Kidney (tissue), 13 donors: ENCODE measurements at regions not wholly inside any gene's neighbourhood (a gene's known extent, or its start where the extent isn't known, plus 50 kb on each side); places are given as distances from the start of the nearest gene placed in this dataset.

Experiments used
- DNase-seq, 5 donors: peaks; one replicate each; pipeline ENCODE4 v3.0.0-alpha.2; 2013 to 2020
- FAIRE-seq: peaks from 2 replicates; lab custom pipeline; 2012; peaks lifted over from hg19 to GRCh38; lab: Jason Lieb, UNC
- H3K27ac ChIP-seq, 2 donors: one replicate each; pipeline ENCODE4 v1.7.0; 2013; ENCODE audit warnings: low read depth in 2 of 2, low read length in 2 of 2, inconsistent platforms in 1 of 2
- H3K27me3 ChIP-seq: one replicate; pipeline ENCODE4 v1.7.1; 2013; ENCODE audit warnings: low read length, inconsistent platforms; ENCODE audit not compliant: control insufficient read depth, insufficient read depth
- H3K36me3 ChIP-seq, 3 donors: one replicate each; pipeline versions ENCODE4 v1.7.0 to v1.7.1; 2013; ENCODE audit warnings: low read length in 3 of 3, control low read depth in 1 of 3, inconsistent platforms in 1 of 3; ENCODE audit not compliant: insufficient read depth in 3 of 3, control insufficient read depth in 2 of 3
- H3K4me1 ChIP-seq, 3 donors: one replicate each; pipeline versions ENCODE4 v1.7.0 to v1.7.1; 2013; ENCODE audit warnings: low read length in 3 of 3, inconsistent platforms in 1 of 3, low read depth in 1 of 3; ENCODE audit not compliant: control insufficient read depth in 2 of 3, insufficient read depth in 2 of 3
- H3K4me3 ChIP-seq, 3 donors: one replicate each; pipeline versions ENCODE4 v1.7.0 to v1.8.1; 2013; ENCODE audit warnings: low read length in 3 of 3, control low read depth in 1 of 3, inconsistent platforms in 1 of 3
- H3K9ac ChIP-seq, 3 donors: one replicate each; pipeline versions ENCODE4 v1.7.0 to v1.7.1; 2013; ENCODE audit warnings: low read length in 3 of 3, control low read depth in 1 of 3, inconsistent platforms in 1 of 3
- H3K9me3 ChIP-seq, 3 donors: one replicate each; pipeline versions ENCODE4 v1.7.0 to v1.7.1; 2013; ENCODE audit warnings: low read length in 3 of 3, control low read depth in 1 of 3, inconsistent platforms in 1 of 3; ENCODE audit not compliant: control insufficient read depth in 2 of 3, insufficient read depth in 1 of 3
- intact Hi-C: fragments of 100-400 bp; cut with DNase I; formaldehyde crosslinking; loops from one replicate; pipeline ENCODE4 v1.11.1; 2022
- TF ChIP-seq, protein P1 (sequence below): IDR thresholded peaks from 3 replicates; pipeline ENCODE4 v1.5.1; 2012; ENCODE audit warnings: mild to moderate bottlenecking, moderate library complexity, borderline replicate concordance; ENCODE audit not compliant: insufficient read depth; ENCODE audit errors: extremely low read depth
- donor health status: control.
- donor health status: control.
- donor health status: control.
- donor health status: control.
- donor health status: control.
- donor health status: DM: yes; HTN: yes; CAD: no.
- donor health status: Normal renal cell carcinoma (clear cell type).

- no peaks in the 10 kb centered on the region for H3K9me3 ChIP-seq
- no peaks in the 10 kb centered on the region for H3K27me3 ChIP-seq
- no peak overlapping the region for H3K4me3 ChIP-seq
- no peak for DNase-seq
- no peak for FAIRE-seq
- no peaks in the 10 kb centered on the region for H3K36me3 ChIP-seq
- no peak overlapping the region for H3K9ac ChIP-seq
- no peak overlapping the region for H3K27ac ChIP-seq
- no peaks in the 10 kb centered on the region for H3K4me1 ChIP-seq
- TF ChIP-seq, protein P1, sequence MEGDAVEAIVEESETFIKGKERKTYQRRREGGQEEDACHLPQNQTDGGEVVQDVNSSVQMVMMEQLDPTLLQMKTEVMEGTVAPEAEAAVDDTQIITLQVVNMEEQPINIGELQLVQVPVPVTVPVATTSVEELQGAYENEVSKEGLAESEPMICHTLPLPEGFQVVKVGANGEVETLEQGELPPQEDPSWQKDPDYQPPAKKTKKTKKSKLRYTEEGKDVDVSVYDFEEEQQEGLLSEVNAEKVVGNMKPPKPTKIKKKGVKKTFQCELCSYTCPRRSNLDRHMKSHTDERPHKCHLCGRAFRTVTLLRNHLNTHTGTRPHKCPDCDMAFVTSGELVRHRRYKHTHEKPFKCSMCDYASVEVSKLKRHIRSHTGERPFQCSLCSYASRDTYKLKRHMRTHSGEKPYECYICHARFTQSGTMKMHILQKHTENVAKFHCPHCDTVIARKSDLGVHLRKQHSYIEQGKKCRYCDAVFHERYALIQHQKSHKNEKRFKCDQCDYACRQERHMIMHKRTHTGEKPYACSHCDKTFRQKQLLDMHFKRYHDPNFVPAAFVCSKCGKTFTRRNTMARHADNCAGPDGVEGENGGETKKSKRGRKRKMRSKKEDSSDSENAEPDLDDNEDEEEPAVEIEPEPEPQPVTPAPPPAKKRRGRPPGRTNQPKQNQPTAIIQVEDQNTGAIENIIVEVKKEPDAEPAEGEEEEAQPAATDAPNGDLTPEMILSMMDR, result no peak
- intact Hi-C loops, result no loop called here
Measured at GRCh38 chr20:12695937-12696336, 312.8 kb upstream of the SPTLC3 start.

- no peak for FAIRE-seq
- no peak overlapping the region for H3K27ac ChIP-seq
- intact Hi-C loops, result no loop called here
Measured at GRCh38 chr20:12698817-12699216, 310.0 kb upstream of the SPTLC3 start.

DNA sequence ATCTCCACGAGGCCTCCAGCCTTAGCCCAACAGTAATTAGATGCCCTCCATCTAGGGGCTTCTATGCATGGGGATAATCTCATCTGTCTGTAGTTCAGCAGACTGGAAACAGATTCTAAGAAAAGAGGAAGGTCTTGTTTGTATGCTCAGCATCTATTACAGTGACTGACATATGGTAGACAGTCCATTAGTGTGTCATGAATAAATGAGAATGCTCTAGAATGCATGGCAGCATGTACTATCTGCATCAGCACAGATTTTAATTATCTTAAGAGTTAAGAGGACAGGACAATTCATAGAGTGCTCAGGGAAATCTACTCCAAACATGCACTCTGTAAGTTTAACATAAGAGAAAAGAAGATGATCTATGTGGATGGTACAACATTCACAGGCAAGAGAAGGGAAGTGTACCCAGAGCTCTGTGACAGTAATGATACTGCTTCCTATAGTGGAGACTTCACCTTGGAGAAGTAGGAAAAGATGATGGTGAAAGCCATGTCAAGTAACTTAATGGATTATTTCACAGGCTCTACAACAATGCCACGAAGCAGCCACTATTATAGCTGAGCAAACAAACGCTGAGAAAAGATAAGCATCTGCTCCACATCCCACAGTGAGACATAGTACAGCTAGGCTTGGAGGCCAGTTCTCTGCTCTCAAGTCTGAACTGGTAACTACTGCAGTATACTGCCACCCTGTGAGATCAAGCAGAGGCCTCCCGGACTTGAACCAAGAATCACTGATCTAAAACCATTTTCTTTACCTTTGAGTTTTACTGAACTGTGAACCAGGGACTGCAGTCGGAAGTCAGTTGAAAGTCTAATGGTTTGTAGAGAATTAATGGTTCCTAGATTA lies 309.2 kb upstream of the SPTLC3 start:
- Histone ChIP-seq H3K4me1 (no peaks in the 10 kb centered on the region), H3K9ac (no peak overlapping the region), H3K4me3 (no peak overlapping the region), H3K27me3 (no peaks in the 10 kb centered on the region), H3K27ac (no peak overlapping the region), H3K36me3 (no peaks in the 10 kb centered on the region), H3K9me3 (no peaks in the 10 kb centered on the region)
- intact Hi-C loops, result no loop called here
- TF ChIP-seq, protein P1, result no peak
- FAIRE-seq (no peak), DNase-seq (peak in 1 of 5 donors; percentile 14)

More at GRCh38 chr20:12698817-12699216, 310.0 kb upstream of the SPTLC3 start:
- TF ChIP-seq, protein P1, result no peak
- Histone ChIP-seq H3K9me3 (no peaks in the 10 kb centered on the region), H3K4me1 (no peaks in the 10 kb centered on the region), H3K27me3 (no peaks in the 10 kb centered on the region), H3K9ac (no peak overlapping the region), H3K4me3 (no peak overlapping the region), H3K36me3 (no peaks in the 10 kb centered on the region)
- no peak for DNase-seq
